Endodermal cell (in vitro differentiated cells): ENCODE measurements at regions not wholly inside any gene's neighbourhood (a gene's known extent, or its start where the extent isn't known, plus 50 kb on each side); places are given as distances from the start of the nearest gene placed in this dataset.

Experiments used
- DNase-seq: peaks from one replicate; pipeline ENCODE4 v3.0.0-alpha.2; 2017
- H3K27ac ChIP-seq: 2 replicates; pipeline ENCODE4 v1.5.1; 2013; ENCODE audit warnings: mild to moderate bottlenecking, low read depth, low read length, moderate library complexity
- H3K27me3 ChIP-seq: 2 replicates; pipeline ENCODE4 v1.6.1; 2013; ENCODE audit warnings: mild to moderate bottlenecking, low read length, moderate library complexity; ENCODE audit not compliant: insufficient read depth, control insufficient read depth, poor library complexity, severe bottlenecking
- H3K36me3 ChIP-seq: 2 replicates; pipeline ENCODE4 v1.7.0; 2013; ENCODE audit warnings: mild to moderate bottlenecking, low read length, moderate library complexity; ENCODE audit not compliant: control insufficient read depth, insufficient read depth
- H3K4me1 ChIP-seq: one replicate; pipeline ENCODE4 v1.7.0; 2013; ENCODE audit warnings: low read length; ENCODE audit not compliant: control insufficient read depth, insufficient read depth
- H3K4me3 ChIP-seq: 2 replicates; pipeline ENCODE4 v1.5.1; 2013; ENCODE audit warnings: mild to moderate bottlenecking, low read length, moderate library complexity
- H3K9ac ChIP-seq: 2 replicates; pipeline ENCODE4 v1.6.1; 2013; ENCODE audit warnings: mild to moderate bottlenecking, low read length, moderate library complexity; ENCODE audit not compliant: poor library complexity, severe bottlenecking; ENCODE audit errors: extremely low read depth
- H3K9me3 ChIP-seq: 2 replicates; pipeline ENCODE4 v1.6.1; 2013; ENCODE audit warnings: mild to moderate bottlenecking, low read length, moderate library complexity; ENCODE audit not compliant: control insufficient read depth
- H3K27ac Mint-ChIP-seq: 2 replicates; pipeline ENCODE4 v1.8.0; 2020; ENCODE audit warnings: mixed read lengths
- H3K27me3 Mint-ChIP-seq: 2 replicates; pipeline ENCODE4 v1.8.0; 2021; ENCODE audit warnings: mild to moderate bottlenecking, mixed read lengths; ENCODE audit not compliant: insufficient read depth
- H3K36me3 Mint-ChIP-seq: 2 replicates; pipeline ENCODE4 v1.8.0; 2020; ENCODE audit warnings: low read depth, mixed read lengths
- H3K4me1 Mint-ChIP-seq: 2 replicates; pipeline ENCODE4 v1.8.0; 2020; ENCODE audit warnings: mixed read lengths
- H3K4me3 Mint-ChIP-seq: 2 replicates; pipeline ENCODE4 v1.8.0; 2020; ENCODE audit warnings: mild to moderate bottlenecking, moderate library complexity, mixed read lengths
- H3K9me3 Mint-ChIP-seq: 2 replicates; pipeline ENCODE4 v1.8.0; 2020; ENCODE audit warnings: mild to moderate bottlenecking, mixed read lengths
- WGBS, 2 experiments: methylation state at CpG; one replicate each; pipeline versions ENCODE4 v1.1.5 to v1.1.7; 2013; ENCODE audit warnings: missing lambda C conversion rate in 2 of 2, mixed read lengths in 1 of 2; ENCODE audit not compliant: insufficient coverage in 1 of 2, insufficient read length in 1 of 2; 5-methylcytosine and 5-hydroxymethylcytosine counted together
- TF ChIP-seq, protein P1 (sequence below): fragments of 200-600 bp; sonication (generic); conservative IDR thresholded peaks from 2 replicates; pipeline ENCODE4 v1.5.0; 2021; ENCODE audit warnings: antibody characterized with exemption, mild to moderate bottlenecking

DNA sequence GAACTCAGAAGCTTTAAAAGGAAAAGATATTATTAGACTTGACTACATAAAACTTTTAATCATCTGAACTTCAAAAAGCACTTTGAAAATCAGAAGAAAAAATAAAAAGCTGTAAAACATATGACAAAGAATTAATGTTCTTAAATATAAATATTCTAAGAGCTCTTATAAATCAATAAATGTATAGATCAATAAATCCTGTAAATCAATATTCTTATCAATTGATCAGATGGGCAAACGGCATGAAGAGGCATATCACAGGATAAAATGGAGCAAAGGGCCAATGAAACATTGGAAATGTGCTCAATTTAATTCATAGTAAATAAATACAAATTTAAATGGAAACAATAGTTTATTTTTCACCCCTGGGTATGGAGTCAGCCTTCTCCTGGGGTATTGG lies 66.1 kb upstream of the SMYD2 start:
- Histone ChIP-seq H3K4me3 (no peak overlapping the region), H3K9ac (no peak overlapping the region), H3K9me3 (no peaks in the 10 kb centered on the region), H3K27me3 (peaks cover 88% of the 10 kb centered on the region), H3K27ac (no peak overlapping the region), H3K36me3 (no peaks in the 10 kb centered on the region), H3K4me1 (no peaks in the 10 kb centered on the region)
- no peak overlapping the region for H3K4me3 Mint-ChIP-seq
- H3K4me1 Mint-ChIP-seq: peaks cover 5% of the 10 kb centered on the region
- H3K9me3 Mint-ChIP-seq: no peaks in the 10 kb centered on the region
- no peak overlapping the region for H3K27ac Mint-ChIP-seq
- 100% methylated on average over 1 of the region's 1 CpG; no CpG with 5 or more reads in 1 of the 2 experiments for WGBS, 2 experiments
- H3K27me3 Mint-ChIP-seq: peaks cover 73% of the 10 kb centered on the region
- DNase-seq: no peak
- no peaks in the 10 kb centered on the region for H3K36me3 Mint-ChIP-seq
- TF ChIP-seq, protein P1, sequence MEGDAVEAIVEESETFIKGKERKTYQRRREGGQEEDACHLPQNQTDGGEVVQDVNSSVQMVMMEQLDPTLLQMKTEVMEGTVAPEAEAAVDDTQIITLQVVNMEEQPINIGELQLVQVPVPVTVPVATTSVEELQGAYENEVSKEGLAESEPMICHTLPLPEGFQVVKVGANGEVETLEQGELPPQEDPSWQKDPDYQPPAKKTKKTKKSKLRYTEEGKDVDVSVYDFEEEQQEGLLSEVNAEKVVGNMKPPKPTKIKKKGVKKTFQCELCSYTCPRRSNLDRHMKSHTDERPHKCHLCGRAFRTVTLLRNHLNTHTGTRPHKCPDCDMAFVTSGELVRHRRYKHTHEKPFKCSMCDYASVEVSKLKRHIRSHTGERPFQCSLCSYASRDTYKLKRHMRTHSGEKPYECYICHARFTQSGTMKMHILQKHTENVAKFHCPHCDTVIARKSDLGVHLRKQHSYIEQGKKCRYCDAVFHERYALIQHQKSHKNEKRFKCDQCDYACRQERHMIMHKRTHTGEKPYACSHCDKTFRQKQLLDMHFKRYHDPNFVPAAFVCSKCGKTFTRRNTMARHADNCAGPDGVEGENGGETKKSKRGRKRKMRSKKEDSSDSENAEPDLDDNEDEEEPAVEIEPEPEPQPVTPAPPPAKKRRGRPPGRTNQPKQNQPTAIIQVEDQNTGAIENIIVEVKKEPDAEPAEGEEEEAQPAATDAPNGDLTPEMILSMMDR: no peak

DNA sequence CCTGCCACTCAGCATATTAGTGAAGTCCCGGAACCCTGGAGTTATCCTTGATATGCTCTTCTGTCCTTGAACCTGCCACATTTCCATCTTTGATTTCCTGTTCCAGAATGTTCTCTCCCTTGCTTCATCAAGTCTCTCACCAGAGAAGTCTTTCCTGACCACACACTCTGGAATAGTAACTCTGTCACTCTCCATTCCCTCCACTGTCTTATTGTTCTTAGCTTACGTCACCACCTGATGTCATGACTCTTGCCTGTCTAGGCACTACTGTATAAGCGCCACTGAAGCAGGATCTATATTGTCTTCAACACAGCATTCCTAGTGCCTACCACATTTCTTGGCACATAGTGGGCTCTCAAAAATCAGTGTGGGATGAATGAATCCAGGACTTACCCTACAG lies 65.4 kb upstream of the SMYD2 start:
- no peaks in the 10 kb centered on the region for H3K4me1 ChIP-seq
- H3K9me3 ChIP-seq: no peaks in the 10 kb centered on the region
- no peak overlapping the region for H3K27ac Mint-ChIP-seq
- H3K9ac ChIP-seq: no peak overlapping the region
- H3K4me1 Mint-ChIP-seq: peaks cover 6% of the 10 kb centered on the region
- H3K27ac ChIP-seq: no peak overlapping the region
- WGBS, 2 experiments: 91 to 100% methylated on average over 2 to 3 of the region's 3 CpGs
- H3K9me3 Mint-ChIP-seq: no peaks in the 10 kb centered on the region
- peaks cover 80% of the 10 kb centered on the region for H3K27me3 ChIP-seq
- no peaks in the 10 kb centered on the region for H3K36me3 ChIP-seq
- H3K27me3 Mint-ChIP-seq: peaks cover 66% of the 10 kb centered on the region
- TF ChIP-seq, protein P1: no peak
- H3K4me3 Mint-ChIP-seq: no peak overlapping the region
- H3K36me3 Mint-ChIP-seq: no peaks in the 10 kb centered on the region
- no peak for DNase-seq
- no peak overlapping the region for H3K4me3 ChIP-seq

DNA sequence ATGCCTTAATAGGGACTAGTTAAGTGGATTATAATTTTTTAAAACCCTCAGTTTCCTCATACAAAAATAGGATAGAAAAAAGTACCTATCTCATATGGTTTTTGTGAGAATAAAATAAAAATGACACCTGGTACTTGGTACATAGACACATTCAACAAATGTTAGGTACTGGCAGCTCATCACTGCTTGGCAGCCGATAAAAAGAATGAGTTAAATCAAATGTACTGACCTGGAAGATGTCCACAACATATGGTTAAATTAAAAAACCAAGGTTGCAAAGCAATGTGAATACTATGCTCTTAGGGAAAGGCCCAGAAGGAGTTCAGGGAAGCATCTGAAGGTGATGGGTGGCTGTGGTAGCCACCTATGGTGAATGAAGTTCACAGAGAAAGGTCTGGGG lies 64.9 kb upstream of the SMYD2 start:
- TF ChIP-seq, protein P1: no peak
- peaks cover 63% of the 10 kb centered on the region for H3K27me3 Mint-ChIP-seq
- no peak overlapping the region for H3K27ac Mint-ChIP-seq
- no peaks in the 10 kb centered on the region for H3K9me3 Mint-ChIP-seq
- no peak for DNase-seq
- Histone ChIP-seq H3K9ac (no peak overlapping the region), H3K4me3 (no peak overlapping the region), H3K36me3 (no peaks in the 10 kb centered on the region), H3K9me3 (no peaks in the 10 kb centered on the region), H3K27me3 (peaks cover 76% of the 10 kb centered on the region), H3K4me1 (no peaks in the 10 kb centered on the region), H3K27ac (no peak overlapping the region)
- no peaks in the 10 kb centered on the region for H3K36me3 Mint-ChIP-seq
- peaks cover 6% of the 10 kb centered on the region for H3K4me1 Mint-ChIP-seq
- no peak overlapping the region for H3K4me3 Mint-ChIP-seq
- WGBS, 2 experiments: 85 to 88% methylated on average over 1 of the region's 1 CpG
